ENCODE measurements at regions not wholly inside any gene's neighbourhood (a gene's known extent, or its start where the extent isn't known, plus 50 kb on each side); places are given as distances from the start of the nearest gene placed in this dataset.

DNA sequence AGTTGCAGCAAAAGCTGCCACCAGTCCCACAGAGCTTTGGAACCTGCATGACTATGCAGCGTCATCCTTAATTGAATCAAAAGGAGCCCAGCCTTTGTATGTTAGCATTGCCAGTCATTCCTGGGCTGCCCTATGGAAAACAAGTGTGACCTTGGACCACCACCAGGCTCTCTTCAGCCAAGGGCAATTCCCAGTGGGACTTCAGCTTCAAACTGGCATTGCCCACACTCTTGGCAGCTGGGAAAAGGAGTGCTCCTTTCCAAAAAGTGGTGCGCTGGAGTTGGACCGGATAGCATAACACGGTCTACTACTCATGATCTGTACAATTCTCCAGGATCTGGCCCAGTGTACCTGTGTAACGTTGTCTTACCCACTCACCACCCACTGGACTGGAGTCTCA lies 259.5 kb downstream of the MREG start:
- ChIA-PET POLR2A (no interaction called here), CTCF (no interaction called here)
- no peaks in the 10 kb centered on the region for H3K27me3 ChIP-seq (ENCODE audit: control insufficient read depth, insufficient read depth, low read length)
- no peak overlapping the region for H3K4me3 ChIP-seq (ENCODE audit: low read depth, low read length)
- H3K36me3 ChIP-seq (ENCODE audit: control insufficient read depth, insufficient read depth, low read length), result no peaks in the 10 kb centered on the region
- TF ChIP-seq, protein P1, sequence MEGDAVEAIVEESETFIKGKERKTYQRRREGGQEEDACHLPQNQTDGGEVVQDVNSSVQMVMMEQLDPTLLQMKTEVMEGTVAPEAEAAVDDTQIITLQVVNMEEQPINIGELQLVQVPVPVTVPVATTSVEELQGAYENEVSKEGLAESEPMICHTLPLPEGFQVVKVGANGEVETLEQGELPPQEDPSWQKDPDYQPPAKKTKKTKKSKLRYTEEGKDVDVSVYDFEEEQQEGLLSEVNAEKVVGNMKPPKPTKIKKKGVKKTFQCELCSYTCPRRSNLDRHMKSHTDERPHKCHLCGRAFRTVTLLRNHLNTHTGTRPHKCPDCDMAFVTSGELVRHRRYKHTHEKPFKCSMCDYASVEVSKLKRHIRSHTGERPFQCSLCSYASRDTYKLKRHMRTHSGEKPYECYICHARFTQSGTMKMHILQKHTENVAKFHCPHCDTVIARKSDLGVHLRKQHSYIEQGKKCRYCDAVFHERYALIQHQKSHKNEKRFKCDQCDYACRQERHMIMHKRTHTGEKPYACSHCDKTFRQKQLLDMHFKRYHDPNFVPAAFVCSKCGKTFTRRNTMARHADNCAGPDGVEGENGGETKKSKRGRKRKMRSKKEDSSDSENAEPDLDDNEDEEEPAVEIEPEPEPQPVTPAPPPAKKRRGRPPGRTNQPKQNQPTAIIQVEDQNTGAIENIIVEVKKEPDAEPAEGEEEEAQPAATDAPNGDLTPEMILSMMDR (IDR thresholded peaks at IDR 0.05; ENCODE audit: insufficient read depth, low read depth, low read length), result no peak
- no peak for DNase-seq (ENCODE audit: low read depth)

DNA sequence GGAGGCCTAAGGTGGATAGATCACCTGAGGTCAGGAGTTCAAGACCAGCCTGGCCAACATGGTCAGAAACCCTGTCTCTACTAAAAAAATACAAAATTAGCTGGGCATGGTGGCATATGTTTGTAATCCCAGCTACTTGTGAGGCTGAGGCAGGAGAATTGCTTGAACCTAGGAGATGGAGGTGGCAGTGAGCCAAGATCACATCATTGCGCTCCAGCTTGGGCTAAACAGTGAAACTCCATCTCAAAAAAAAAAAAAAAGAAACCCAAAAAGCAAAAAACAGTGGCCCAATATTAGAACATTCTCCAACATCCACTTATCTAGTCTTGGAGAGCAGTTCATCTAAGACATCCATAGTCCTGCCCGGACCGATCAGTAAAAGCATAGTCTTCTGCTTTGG lies 260.4 kb downstream of the MREG start:
- CTCF ChIA-PET, result no interaction called here
- POLR2A ChIA-PET, result no interaction called here
- TF ChIP-seq, protein P1 (IDR thresholded peaks at IDR 0.05; ENCODE audit: insufficient read depth, low read depth, low read length), result no peak
- no peaks in the 10 kb centered on the region for H3K27me3 ChIP-seq (ENCODE audit: control insufficient read depth, insufficient read depth, low read length)
- no peak for DNase-seq (ENCODE audit: low read depth)
- no peaks in the 10 kb centered on the region for H3K36me3 ChIP-seq (ENCODE audit: control insufficient read depth, insufficient read depth, low read length)
- H3K4me3 ChIP-seq (ENCODE audit: low read depth, low read length), result no peak overlapping the region

DNA sequence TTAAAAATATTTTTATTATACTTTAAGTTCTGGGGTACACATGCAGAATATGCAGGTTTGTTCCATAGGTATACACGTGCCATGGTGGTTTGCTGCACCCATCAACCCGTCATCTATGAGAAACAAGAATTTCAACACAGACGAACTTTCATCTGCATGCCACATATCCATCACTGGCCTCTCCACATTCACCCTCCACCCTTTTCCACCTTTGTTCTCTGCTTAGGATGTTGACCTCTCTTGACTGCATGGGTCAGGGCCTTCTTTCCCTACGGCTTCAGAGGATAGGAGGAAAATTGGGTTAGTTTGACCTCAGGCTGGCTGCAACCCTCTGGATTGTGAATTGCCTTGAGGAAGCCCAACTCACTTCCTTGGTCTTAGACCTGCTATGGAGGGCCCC lies 260.9 kb downstream of the MREG start:
- no peak for DNase-seq (ENCODE audit: low read depth)
- TF ChIP-seq, protein P1 (IDR thresholded peaks at IDR 0.05; ENCODE audit: insufficient read depth, low read depth, low read length), result no peak
- no peaks in the 10 kb centered on the region for H3K36me3 ChIP-seq (ENCODE audit: control insufficient read depth, insufficient read depth, low read length)
- no peak overlapping the region for H3K4me3 ChIP-seq (ENCODE audit: low read depth, low read length)
- POLR2A ChIA-PET, result no interaction called here
- CTCF ChIA-PET, result interaction anchor here (1.4 kb wide), 1 partner anchor 70 kb away, joined by 3 read pairs; no protein-coding TSS in a partner anchor
- H3K27me3 ChIP-seq (ENCODE audit: control insufficient read depth, insufficient read depth, low read length), result no peaks in the 10 kb centered on the region

DNA sequence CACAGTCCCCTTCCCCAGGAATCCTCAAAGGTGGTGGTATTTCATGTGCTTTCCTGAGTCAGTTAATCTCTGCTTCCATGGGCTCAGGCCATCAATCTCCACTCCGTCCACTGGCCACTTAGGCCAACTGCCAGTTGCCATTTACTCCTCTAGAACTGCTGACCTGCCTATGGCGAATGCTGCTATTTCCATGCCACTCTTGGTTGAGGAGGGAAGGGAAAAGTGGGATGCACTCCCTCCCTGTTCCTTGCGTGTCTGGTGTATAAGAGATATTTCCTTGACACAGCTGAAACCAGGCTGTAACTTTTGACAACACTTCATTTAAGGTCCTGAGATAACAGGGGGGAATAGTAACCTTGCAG lies 261.5 kb downstream of the MREG start:
- TF ChIP-seq, protein P1 (IDR thresholded peaks at IDR 0.05; ENCODE audit: insufficient read depth, low read depth, low read length), result no peak
- CTCF ChIA-PET, result interaction anchor here (1.4 kb wide), 1 partner anchor 70 kb away, joined by 3 read pairs; no protein-coding TSS in a partner anchor
- POLR2A ChIA-PET, result no interaction called here
- H3K27me3 ChIP-seq (ENCODE audit: control insufficient read depth, insufficient read depth, low read length), result no peaks in the 10 kb centered on the region
- no peaks in the 10 kb centered on the region for H3K36me3 ChIP-seq (ENCODE audit: control insufficient read depth, insufficient read depth, low read length)
- no peak for DNase-seq (ENCODE audit: low read depth)
- H3K4me3 ChIP-seq (ENCODE audit: low read depth, low read length), result no peak overlapping the region

DNA sequence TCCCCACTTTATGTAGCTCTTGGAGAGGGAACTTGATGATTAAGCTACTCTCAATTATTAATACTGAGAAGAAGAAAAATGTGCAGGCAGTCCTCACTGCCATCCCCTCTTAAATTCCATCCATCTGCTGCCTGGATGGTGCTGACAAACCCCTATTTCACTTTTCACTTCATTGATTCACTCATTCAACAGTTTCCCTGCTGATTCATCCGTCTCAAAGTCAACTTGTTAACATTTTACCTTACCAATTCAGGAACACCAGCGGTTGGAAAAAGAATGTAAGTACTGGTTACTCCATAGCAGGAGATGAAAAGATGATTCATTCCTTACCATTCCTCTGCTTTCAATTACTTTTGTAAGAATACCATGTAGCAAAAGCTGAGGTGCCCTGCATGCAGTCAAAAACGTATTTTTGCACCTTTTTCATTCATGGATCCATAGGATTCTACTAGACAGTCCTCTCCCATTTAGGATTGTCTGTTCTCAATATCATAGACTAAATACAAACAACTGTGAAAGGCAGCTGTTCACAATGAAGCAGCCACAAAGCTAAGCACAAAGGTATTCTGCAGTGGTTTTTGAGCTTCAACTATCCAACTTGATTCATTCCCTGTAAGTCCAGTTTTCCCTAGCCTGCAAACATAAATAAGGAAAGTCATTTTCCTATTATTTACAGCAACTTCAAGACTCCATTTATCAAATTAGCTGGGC lies 262.0 kb downstream of the MREG start:
- no peaks in the 10 kb centered on the region for H3K27me3 ChIP-seq (ENCODE audit: control insufficient read depth, insufficient read depth, low read length)
- POLR2A ChIA-PET, result interaction anchor here (0.6 kb wide), 1 partner anchor 354 kb away, joined by 4 read pairs; no protein-coding TSS in a partner anchor
- no peak overlapping the region for H3K4me3 ChIP-seq (ENCODE audit: low read depth, low read length)
- DNase-seq (ENCODE audit: low read depth), result peak; percentile 72
- H3K36me3 ChIP-seq (ENCODE audit: control insufficient read depth, insufficient read depth, low read length), result no peaks in the 10 kb centered on the region
- CTCF ChIA-PET, result interaction anchor here (0.8 to 1.4 kb wide), 4 partner anchors 9 to 69 kb away, joined by 3 read pairs; no protein-coding TSS in a partner anchor
- TF ChIP-seq, protein P1 (IDR thresholded peaks at IDR 0.05; ENCODE audit: insufficient read depth, low read depth, low read length), result no peak

All from BJ (cell line).